Hepatocyte (in vitro differentiated cells): ENCODE measurements at regions not wholly inside any gene's neighbourhood (a gene's known extent, or its start where the extent isn't known, plus 50 kb on each side); places are given as distances from the start of the nearest gene placed in this dataset.
A peak's percentile ranks its signal among the peaks of the same experiment; 100 is the strongest.

Source experiments
- DNase-seq: peaks from one replicate; pipeline ENCODE4 v3.0.0-alpha.2; 2016; ENCODE audit warnings: low spot score
- H2AFZ ChIP-seq: fragments of 200-600 bp; sonication (generic); 2 replicates; pipeline ENCODE4 v1.6.0; 2016; ENCODE audit warnings: antibody characterized with exemption, mild to moderate bottlenecking
- H3K27ac ChIP-seq: fragments of 200-600 bp; sonication (generic); 2 replicates; pipeline ENCODE4 v1.5.1; 2016; ENCODE audit warnings: mild to moderate bottlenecking
- H3K27me3 ChIP-seq: fragments of 200-600 bp; sonication (generic); 2 replicates; pipeline ENCODE4 v1.6.1; 2016
- H3K36me3 ChIP-seq: fragments of 200-600 bp; sonication (generic); replicated peaks from 2 replicates; pipeline ENCODE4 v1.5.1; 2016; ENCODE audit warnings: low read depth; ENCODE audit not compliant: insufficient read depth
- H3K4me1 ChIP-seq: fragments of 200-600 bp; sonication (generic); 2 replicates; pipeline ENCODE4 v1.5.1; 2016; ENCODE audit warnings: mild to moderate bottlenecking, moderate library complexity; ENCODE audit not compliant: insufficient read depth
- H3K4me2 ChIP-seq: fragments of 200-600 bp; sonication (generic); 2 replicates; pipeline ENCODE4 v1.6.0; 2016
- H3K4me3 ChIP-seq: fragments of 200-600 bp; sonication (generic); 2 replicates; pipeline ENCODE4 v1.5.1; 2016; ENCODE audit warnings: mild to moderate bottlenecking
- H3K79me2 ChIP-seq: fragments of 200-600 bp; sonication (generic); 2 replicates; pipeline ENCODE4 v1.6.0; 2017; ENCODE audit warnings: mild to moderate bottlenecking
- H3K9me2 ChIP-seq: fragments of 200-600 bp; sonication (generic); replicated peaks from 2 replicates; pipeline ENCODE4 v1.6.0; 2017; ENCODE audit warnings: mild to moderate bottlenecking; ENCODE audit not compliant: insufficient read depth
- H3K9me3 ChIP-seq: fragments of 200-600 bp; sonication (generic); 2 replicates; pipeline ENCODE4 v1.5.1; 2016; ENCODE audit warnings: low read depth, mild to moderate bottlenecking
- H4K20me1 ChIP-seq: fragments of 200-600 bp; sonication (generic); 2 replicates; pipeline ENCODE4 v1.6.0; 2016; ENCODE audit warnings: mild to moderate bottlenecking; ENCODE audit not compliant: insufficient read depth, poor library complexity, severe bottlenecking
- EZH2 ChIP-seq: fragments of 200-600 bp; sonication (generic); IDR thresholded peaks from 2 replicates; pipeline ENCODE4 v1.6.1; 2016; ENCODE audit warnings: antibody characterized with exemption, mild to moderate bottlenecking, borderline replicate concordance
- EZH2phosphoT487 ChIP-seq: fragments of 200-600 bp; sonication (generic); IDR thresholded peaks from one replicate; pipeline ENCODE4 v1.6.1; 2018; ENCODE audit warnings: antibody characterized with exemption, mild to moderate bottlenecking, low read depth, moderate library complexity; ENCODE audit not compliant: unreplicated experiment, severe bottlenecking
- WGBS: methylation state at CpG from one replicate; pipeline ENCODE4 v1.1.6; 2016; ENCODE audit warnings: low lambda C conversion rate; ENCODE audit errors: missing lambda C conversion rate; 5-methylcytosine and 5-hydroxymethylcytosine counted together
- TF ChIP-seq, protein P1 (sequence below): fragments of 200-600 bp; sonication (generic); IDR thresholded peaks from 2 replicates; pipeline ENCODE4 v1.5.1; 2016; ENCODE audit warnings: antibody characterized with exemption, mild to moderate bottlenecking; ENCODE audit not compliant: poor library complexity

DNA sequence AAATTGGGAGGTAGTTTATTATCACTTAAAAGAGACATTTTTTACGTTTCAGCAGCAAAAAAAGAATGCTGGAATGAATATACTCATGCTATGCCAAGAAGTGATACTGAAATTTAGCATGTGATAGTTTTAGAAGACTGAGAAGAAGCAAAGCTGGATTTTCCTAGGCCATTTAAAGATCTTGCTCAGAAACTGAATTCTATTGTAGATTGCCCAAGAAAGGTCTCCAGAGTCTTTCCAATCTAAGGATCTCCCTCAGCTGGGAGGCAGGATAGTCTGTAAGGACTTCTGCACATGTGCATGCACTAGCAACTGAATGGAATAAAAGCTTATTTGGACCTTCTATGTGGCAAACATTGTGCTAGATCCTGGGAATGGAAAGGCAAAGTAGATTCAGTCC is 334.5 kb downstream of the DTWD2 start:
- no peaks in the 10 kb centered on the region for H4K20me1 ChIP-seq

GRCh38 chr5:118653183-118653582 is 335.2 kb downstream of the DTWD2 start:
- no peaks in the 10 kb centered on the region for H3K4me1 ChIP-seq
- peak overlapping the region; percentile 36 for H3K4me2 ChIP-seq
- no peaks in the 10 kb centered on the region for H3K27me3 ChIP-seq
- no peaks in the 10 kb centered on the region for H3K36me3 ChIP-seq
- WGBS, result 84% methylated on average over 1 of the region's 1 CpG
- DNase-seq, result no peak
- TF ChIP-seq EZH2phosphoT487, result no peak
- no peak for TF ChIP-seq EZH2
- TF ChIP-seq, protein P1, sequence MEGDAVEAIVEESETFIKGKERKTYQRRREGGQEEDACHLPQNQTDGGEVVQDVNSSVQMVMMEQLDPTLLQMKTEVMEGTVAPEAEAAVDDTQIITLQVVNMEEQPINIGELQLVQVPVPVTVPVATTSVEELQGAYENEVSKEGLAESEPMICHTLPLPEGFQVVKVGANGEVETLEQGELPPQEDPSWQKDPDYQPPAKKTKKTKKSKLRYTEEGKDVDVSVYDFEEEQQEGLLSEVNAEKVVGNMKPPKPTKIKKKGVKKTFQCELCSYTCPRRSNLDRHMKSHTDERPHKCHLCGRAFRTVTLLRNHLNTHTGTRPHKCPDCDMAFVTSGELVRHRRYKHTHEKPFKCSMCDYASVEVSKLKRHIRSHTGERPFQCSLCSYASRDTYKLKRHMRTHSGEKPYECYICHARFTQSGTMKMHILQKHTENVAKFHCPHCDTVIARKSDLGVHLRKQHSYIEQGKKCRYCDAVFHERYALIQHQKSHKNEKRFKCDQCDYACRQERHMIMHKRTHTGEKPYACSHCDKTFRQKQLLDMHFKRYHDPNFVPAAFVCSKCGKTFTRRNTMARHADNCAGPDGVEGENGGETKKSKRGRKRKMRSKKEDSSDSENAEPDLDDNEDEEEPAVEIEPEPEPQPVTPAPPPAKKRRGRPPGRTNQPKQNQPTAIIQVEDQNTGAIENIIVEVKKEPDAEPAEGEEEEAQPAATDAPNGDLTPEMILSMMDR, result no peak
- H3K79me2 ChIP-seq, result no peaks in the 10 kb centered on the region
- peak overlapping the region; percentile 36 for H3K27ac ChIP-seq
- H3K4me3 ChIP-seq, result no peak overlapping the region
- no peaks in the 10 kb centered on the region for H3K9me2 ChIP-seq
- no peaks in the 10 kb centered on the region for H4K20me1 ChIP-seq
- peaks cover 7% of the 10 kb centered on the region for H3K9me3 ChIP-seq
- H2AFZ ChIP-seq, result peak overlapping the region; percentile 14

More for the DNA sequence above, 334.5 kb downstream of the DTWD2 start:
- no peaks in the 10 kb centered on the region for H3K4me1 ChIP-seq
- H3K27me3 ChIP-seq, result no peaks in the 10 kb centered on the region
- peaks cover 7% of the 10 kb centered on the region for H3K9me3 ChIP-seq
- no peak overlapping the region for H3K4me3 ChIP-seq
- H3K27ac ChIP-seq, result peak overlapping the region; percentile 9
- no peaks in the 10 kb centered on the region for H3K79me2 ChIP-seq
- no peak overlapping the region for H2AFZ ChIP-seq
- TF ChIP-seq, protein P1, result no peak
- TF ChIP-seq EZH2 (no peak), EZH2phosphoT487 (no peak)
- H3K9me2 ChIP-seq, result no peaks in the 10 kb centered on the region
- WGBS, result 88% methylated on average over 1 of the region's 1 CpG
- H3K4me2 ChIP-seq, result no peak overlapping the region
- no peak for DNase-seq
- no peaks in the 10 kb centered on the region for H3K36me3 ChIP-seq

- TF ChIP-seq EZH2phosphoT487, result no peak
- no peak for TF ChIP-seq EZH2
- TF ChIP-seq, protein P1, result no peak
- 74% methylated on average over 3 of the region's 3 CpGs for WGBS
Measured at GRCh38 chr5:118651002-118651401, 337.3 kb downstream of the DTWD2 start.

DNA sequence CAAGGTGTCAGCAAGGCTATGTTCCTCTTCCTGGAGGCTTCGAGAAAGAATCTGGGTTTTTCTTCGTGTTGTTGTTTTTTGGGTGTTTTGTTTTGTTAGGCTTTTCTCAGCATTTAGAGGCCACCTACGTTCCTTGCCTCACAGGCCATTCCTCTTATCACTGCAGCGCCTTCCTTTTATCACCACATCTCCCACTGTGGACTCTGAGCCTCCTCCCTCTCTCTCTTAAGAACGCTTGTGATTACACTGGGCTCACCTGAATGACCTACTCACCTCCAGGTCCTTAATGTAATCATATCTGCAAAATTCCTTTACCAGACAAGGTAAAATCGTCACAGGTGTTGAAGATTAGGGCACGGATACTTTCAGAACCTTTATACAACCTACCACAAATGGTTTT is 340.8 kb downstream of the DTWD2 start:
- H3K4me2 ChIP-seq, result peak overlapping the region; percentile 27
- TF ChIP-seq EZH2 (no peak), EZH2phosphoT487 (no peak)
- TF ChIP-seq, protein P1, result no peak
- no peaks in the 10 kb centered on the region for H4K20me1 ChIP-seq
- H3K79me2 ChIP-seq, result no peaks in the 10 kb centered on the region
- H3K4me1 ChIP-seq, result no peaks in the 10 kb centered on the region
- H3K4me3 ChIP-seq, result no peak overlapping the region
- DNase-seq, result peak; percentile 19
- H2AFZ ChIP-seq, result no peak overlapping the region
- peak overlapping the region; percentile 48 for H3K27ac ChIP-seq
- 51% methylated on average over 7 of the region's 7 CpGs for WGBS
- no peaks in the 10 kb centered on the region for H3K27me3 ChIP-seq
- H3K9me2 ChIP-seq, result no peaks in the 10 kb centered on the region
- no peaks in the 10 kb centered on the region for H3K36me3 ChIP-seq
- no peaks in the 10 kb centered on the region for H3K9me3 ChIP-seq

More at GRCh38 chr5:118651002-118651401, 337.3 kb downstream of the DTWD2 start:
- Histone ChIP-seq H3K27ac (no peak overlapping the region), H4K20me1 (no peaks in the 10 kb centered on the region), H3K4me3 (no peak overlapping the region), H3K9me3 (no peaks in the 10 kb centered on the region), H3K9me2 (no peaks in the 10 kb centered on the region), H3K27me3 (no peaks in the 10 kb centered on the region), H3K36me3 (no peaks in the 10 kb centered on the region), H3K4me1 (no peaks in the 10 kb centered on the region), H3K4me2 (no peak overlapping the region), H3K79me2 (no peaks in the 10 kb centered on the region), H2AFZ (no peak overlapping the region)
- DNase-seq, result no peak
